ENCODE measurements at regions not wholly inside any gene's neighbourhood (a gene's known extent, or its start where the extent isn't known, plus 50 kb on each side); places are given as distances from the start of the nearest gene placed in this dataset.

DNA sequence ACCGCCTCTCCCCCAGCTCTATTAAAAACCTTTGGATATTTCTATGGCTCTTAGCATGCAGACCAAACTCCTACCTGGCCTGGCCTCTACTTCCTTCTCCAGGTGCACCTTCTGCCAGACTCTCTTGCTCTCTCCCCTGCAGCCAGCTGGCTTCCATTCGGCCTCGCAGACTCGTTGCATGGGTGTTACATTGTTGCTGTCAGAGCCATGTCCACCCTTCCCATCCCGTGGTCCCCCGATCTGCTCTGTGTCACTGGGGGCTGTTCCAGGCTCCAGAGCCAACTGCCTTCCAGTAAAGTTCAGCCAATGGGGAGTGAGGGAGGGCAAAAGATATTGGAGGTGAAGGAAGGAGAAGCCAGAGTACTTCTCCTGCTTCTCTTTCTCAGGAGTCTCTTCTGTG, 112.5 kb upstream of the LGALSL start:
- DNase-seq = no peak

DNA sequence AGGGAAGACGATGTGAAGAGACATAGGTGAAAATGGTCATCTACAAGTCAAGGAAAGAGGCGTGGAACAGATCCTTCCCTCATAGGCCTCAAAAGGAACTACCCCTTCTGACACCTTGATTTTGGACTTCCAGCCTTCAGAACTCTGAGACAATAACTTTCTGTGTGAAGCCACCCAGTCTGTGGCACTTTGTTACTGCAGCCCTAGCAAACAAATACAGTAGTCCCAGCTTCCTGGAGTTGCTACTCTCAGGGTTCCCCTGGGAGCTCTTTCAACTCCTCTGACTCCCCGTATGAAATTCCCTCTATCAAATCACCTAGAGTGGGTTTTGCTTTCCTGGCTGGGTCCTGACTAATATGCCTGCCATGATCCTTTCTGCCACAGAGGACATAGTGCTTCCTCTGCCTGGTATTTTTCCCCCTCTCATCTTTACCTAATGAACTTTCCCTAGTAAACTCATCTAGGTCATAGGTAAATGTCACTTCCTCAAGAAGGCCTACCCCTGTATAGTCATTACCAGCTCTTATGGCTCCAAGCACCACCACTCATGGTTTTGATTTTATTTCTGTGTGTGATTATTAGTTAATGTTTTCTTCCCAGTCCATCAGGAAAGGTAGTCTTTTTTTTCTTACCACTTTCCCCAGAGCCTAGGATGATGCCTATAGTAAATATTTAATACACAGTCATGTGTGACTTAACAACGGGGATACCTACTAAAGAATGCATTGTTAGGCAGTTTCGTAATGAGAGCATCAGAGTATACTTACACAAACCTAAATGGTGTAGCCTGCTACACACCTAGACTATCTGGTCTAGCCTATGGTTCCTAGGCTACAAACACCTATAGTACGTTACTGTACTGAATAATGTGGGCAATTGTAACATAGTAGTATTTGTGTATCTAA, 111.5 kb upstream of the LGALSL start:
- no peak for DNase-seq

DNA sequence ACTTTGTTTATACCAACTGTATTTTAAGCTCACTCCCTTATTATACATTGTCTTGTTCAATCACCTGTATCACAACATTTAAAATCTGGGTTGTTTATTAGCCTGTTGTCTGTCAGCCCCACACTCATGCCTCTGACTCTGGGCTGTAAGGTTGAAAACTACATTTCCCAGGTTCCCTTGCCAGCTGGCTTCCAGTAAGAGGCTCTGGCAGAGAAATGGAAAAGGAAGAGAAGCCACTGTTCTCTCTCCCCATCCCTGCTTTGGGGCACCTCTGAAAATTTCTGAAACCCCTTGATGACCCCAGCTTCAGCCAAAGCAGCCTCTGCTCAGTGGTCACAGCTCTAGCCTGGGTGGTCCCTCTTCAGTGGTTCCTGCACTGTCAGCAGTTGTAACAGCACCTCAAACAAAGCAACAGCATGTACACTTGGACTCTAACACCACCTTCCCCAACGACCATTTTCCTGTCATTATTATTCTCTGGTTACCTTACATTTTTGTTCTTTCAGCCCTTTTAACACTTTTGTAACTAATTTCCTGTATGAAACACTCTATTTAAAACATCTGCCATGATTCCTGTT, 108.9 kb upstream of the LGALSL start:
- no peak for DNase-seq

DNA sequence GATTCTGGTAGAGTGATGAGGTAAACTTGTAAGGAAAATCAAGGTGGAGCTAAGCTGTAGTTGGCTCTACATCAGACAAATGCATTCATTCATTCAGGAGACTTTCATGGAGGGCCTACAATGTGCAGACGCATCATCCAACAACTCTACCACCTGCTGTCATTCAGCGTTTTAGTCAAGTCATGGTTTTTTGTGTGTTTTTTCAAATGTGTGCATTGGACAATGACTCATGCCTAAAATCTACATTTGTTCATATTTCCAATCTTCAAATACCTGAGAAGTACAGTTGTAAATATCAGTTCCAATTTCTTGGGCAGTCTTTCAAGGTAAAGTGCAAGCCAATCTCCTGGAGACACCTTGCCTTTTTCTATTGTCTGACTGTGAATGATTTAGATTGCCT, 108.0 kb upstream of the LGALSL start:
- DNase-seq = no peak

DNA sequence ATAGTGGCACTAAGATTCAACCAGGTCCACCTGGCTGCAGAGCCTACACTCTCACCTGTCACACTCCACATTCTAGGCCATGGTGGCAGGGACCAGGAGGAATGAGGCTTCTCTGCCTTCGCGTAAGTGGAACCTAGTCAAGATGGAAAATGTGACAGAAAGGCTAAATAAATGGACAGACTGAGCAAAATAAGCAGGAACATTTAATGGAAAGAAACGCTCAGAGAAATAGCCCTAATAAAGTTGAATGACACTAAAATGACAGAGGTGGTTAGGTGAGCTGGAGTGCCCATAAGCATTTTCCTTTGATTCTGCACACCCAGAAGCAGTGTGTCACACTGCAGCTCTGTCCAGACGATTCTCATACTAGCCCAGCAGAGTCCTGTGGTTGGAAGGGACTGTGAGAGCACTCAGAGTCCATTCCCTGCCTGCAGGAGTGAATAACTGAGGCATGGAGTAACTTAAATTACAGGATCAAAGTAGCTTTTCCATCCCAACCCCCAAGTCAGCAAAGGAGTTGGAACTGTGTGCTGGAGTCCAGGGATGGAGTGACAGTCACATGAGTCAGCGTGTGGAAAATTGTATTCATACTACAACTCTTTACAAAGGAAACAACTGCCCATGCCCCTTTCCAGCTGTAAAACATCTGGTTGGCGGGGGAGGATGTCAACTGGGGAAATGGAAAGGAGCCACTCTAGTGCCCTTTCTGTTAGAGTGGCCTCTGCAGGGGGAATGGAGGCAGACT, 105.4 kb upstream of the LGALSL start:
- no peak for DNase-seq

DNA sequence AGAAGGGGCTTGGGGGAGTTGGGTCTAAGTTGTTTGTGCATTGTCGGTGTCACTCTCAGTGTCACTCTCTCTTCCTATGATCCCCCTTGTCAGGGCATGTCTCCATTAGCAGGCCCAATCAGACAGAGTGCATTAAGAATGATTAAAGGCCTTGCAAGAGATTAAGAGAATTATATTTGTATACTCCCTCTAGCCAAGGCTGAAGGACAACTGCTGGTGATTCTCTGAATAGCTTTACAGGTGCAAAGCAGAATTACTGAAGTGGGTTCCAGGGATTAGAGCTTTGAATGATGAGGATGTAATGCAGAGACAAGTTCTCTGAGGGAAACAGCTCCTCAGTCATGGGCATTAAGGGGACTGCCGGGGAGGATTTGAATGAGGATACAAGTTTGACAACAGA, 104.8 kb upstream of the LGALSL start:
- no peak for DNase-seq

DNA sequence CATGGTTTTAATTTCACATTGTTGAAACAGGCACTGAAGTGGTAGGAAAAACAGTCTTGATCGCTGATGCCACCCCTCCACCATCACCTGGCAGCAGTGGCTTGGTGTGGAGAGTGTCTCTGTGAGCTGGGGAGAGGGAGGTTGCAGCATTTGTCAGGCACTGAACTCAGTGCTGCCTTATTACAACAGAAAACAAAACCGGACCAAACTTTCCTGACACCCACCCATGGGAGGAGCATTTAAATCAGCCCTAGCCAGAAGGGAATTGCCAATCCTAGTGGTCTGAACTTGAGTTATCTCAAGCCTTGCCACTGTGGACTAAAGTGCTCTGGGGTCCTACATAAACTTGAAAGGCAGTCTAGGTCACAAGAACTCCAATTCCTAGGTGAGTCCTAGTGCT, 103.0 kb upstream of the LGALSL start:
- no peak for DNase-seq

DNA sequence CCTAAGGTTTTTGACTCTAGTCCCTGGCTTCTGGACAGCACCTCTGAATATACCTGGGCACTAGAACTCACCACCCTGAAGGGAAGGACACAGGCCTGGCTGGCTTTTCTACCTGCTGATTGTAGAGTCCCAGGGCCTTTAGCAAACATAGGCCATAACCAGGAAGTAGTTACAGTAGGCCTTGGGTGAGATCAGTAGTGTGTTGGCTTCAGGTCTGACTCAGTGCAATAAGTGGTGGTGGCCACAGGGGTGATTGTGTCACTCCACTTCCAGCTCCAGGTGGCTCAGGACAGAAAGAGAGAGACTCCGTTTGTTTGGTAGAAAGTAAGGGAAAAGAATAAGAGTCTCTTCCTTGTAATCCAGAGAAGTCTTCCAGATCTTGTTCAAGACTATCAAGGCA, 101.7 kb upstream of the LGALSL start:
- no peak for DNase-seq

DNA sequence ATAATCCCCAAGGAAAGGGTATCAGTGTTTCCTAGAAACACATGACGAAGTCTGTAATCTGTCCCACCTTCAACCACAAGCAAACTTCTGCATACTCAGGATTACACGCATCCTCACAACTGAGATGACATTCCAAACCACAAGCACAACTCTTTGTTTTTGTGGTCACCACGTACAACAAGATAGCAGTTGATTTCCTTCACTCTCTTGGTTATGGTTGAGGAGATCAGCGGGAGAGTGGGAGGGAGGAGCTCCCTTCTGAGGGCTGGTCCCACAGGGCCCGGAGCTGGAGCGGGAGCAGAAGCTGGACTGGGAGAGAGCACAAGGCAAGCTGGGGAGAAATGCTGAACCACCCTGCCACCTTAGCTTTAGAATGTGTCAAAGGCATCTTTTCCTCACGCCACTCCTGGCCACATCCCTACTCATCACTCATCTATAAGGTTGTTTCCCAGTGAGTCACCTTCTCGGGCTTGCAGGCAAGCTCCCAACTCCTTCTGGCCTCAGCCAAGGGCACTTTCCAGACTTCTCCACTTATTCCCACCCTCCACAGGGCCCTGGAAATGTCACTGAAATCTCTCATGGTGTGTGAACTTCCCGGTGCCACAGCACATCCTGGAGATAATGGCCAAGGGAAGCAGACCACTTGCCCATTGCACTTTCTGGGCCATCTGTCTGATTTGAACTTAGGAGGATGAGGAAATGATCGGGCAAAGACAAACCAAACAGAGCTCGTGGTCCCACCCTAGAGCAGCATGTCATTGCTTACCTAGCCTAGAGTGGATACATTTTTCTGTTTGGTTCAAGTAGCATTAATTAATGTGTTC, 98.9 kb upstream of the LGALSL start:
- no peak for DNase-seq

DNA sequence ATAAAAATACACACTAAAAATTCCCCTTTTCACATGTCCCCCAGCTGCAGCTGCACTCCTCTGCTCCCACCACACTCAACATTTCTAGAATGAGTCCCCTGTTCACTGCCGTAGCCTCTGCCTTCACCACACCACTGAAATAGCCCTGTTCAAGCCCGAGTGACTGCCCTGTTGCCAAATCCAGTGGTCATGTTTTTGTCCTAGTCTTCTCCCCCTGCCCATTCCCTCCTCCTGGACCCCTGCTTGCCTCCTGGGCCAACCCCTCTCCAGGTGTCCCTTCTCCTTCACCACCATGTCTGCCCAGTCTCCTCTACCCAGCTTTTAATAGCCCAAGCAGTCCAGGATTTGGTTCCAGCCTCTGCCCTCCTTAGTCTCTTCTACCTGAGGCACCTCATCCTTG, 97.1 kb upstream of the LGALSL start:
- DNase-seq = no peak

DNA sequence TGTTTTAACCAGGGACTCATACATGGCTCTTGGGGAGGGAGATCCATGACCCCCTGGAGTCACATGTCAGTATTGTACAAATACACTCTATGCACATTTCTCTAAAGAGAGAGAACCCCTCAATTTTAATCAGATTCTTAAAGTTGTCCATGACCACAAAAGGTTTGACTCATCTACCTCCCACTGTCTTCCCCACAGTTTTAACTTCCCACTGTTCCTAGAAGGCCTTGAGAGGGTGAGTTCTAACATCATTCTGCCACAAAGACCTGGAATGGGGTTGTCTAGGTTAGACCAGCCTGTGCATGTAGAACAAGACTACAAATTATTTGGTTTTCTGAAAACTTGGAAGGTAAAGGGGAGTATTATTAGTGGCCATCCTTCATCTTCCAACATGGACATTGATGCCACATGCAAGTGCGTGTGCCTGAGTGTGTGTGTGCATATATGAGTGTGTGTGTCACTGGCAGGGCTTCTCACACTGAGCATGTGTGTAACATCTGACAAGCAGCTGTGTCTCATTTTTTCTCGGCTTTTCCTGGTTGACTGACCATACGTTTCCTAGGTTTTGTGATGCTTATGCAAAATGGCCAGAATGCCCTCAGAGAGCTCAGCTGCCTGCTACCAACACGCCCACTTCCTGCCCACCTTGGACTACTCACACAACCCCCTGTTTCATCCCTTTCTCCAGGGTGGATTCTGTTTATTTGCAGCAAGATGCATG, 94.6 kb upstream of the LGALSL start:
- no peak for DNase-seq

DNA sequence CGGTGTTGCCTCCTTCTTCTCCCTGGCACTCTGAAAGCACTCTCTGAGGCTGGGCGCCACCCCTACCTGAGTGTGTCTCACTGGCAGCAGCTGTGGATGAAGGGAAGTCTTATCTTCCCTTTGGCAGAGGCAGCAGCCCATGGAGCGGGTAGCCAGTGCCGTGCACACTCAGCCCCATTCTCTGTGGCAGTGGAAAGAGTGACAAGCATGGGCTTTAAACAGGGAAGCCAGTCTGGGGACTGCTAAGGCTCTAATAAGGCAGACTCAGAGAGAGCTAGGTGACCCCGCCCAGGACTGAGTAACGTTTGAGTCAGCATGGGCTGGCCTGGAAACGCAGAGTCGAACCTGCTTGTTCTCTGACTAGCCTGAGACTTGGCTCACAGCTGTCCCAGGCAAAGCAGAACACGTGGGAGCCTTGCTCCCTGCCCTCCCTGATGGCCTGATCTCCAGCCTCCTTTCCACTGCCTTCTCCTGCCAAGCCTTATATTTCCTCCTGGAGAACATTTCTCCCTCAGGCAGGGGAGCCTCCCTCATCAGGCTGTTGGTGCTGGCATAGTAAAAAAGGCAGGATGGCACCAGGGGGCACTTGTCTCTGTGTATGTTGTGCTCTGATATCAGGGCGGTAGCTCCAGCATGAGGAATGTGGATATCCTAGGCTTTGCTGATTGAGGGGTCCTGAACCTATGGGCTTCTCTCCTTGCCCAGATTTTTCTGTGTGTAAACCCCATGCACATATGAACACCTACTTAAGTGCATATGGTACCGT, 93.9 kb upstream of the LGALSL start:
- DNase-seq = no peak

DNA sequence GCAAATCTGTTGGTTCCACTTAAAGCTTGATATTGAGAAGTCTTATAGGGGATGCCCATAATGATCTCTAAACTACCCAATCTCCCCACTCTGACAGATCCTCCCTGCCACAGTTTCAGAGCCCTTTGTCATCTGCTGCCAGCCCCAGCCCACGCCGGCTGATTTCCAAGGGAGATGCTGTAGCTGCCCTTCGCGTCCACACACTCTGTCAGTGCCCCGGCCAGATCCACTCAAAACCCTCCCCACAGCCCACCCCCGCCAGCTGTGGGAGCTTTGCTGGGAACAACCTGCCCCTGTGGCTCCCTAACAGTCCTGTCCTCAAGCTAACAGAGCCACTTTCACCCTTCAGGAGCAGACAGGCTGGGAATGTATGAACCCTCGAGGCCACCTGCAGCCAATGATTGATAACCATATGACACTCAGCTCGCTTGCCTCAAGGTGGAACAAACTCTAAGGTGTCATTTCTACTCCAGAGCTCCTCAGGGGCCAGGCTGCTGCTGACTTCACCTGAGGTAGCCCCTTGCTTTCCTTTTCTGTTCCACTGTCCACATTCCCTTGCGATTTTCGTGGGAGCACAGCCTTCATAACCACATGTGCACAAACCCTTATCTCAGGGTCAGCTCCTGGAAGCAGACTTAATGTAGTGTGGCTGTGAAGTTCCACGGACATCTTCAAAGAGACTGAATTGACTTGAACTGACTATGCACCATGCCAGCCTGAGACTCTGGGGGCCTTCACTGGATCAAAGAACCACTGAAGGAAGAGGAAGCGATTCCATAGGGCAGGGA, 92.6 kb upstream of the LGALSL start:
- no peak for DNase-seq

DNA sequence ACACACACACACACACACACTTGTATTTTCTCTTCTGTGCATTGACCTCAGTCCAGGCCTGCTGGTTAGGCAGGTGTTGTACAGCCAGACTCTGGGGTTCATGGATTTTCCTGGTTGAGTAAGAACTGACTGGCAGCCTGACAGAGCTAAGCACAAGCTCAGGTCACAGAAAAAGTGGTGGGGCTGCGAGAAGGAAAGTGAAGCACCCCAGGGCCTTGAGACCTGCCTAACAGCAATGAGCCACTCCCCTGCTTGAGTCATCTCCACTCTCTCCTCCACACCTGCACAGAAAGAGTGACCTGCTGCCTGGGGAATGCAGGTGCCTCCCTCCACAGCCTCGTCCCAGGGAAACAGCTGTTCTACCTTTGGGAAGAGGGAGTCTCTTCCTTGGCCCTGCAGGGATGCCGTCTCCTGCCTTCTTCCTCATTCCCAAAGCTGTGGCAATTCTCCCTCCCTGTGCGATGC, 91.4 kb upstream of the LGALSL start:
- no peak for DNase-seq

DNA sequence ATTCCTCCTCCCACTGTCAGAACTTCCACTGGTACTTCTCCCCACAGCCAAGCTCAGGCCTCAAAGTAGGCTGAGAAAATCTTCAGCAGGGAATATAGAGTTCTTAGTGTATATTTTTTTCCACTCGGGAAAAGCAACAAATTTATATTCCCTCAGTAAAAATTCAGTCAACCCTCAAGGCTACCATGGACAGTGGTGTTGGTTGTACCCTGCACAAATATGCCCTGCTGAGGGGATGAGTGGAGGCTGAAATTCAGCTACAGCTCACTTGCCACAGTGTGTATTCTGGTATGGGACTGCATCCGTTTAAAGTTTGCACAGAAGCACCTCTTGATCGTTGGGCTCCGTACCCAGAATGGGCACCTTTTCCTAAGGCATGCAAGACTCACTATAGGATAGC, 90.8 kb upstream of the LGALSL start:
- DNase-seq = no peak

DNA sequence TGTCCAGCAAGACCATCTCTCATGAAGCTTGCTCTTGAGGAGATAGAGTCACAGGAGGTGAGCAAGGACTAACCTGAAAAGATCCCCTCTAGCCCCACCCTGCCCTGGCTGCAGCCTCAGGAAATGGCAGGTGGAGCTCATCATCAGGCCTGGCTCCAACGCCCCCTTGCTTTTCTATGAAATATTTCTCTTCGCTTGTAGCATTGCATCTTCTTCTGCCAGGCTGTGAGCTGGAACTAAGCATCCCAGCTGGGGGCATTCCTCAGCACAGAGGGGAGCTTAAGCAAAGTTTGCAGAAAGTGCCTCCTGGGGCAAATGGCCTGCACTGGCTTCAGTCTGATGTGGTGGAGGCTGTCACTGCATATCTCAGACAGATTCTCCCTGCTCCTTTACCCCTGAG, 90.1 kb upstream of the LGALSL start:
- DNase-seq = no peak

DNA sequence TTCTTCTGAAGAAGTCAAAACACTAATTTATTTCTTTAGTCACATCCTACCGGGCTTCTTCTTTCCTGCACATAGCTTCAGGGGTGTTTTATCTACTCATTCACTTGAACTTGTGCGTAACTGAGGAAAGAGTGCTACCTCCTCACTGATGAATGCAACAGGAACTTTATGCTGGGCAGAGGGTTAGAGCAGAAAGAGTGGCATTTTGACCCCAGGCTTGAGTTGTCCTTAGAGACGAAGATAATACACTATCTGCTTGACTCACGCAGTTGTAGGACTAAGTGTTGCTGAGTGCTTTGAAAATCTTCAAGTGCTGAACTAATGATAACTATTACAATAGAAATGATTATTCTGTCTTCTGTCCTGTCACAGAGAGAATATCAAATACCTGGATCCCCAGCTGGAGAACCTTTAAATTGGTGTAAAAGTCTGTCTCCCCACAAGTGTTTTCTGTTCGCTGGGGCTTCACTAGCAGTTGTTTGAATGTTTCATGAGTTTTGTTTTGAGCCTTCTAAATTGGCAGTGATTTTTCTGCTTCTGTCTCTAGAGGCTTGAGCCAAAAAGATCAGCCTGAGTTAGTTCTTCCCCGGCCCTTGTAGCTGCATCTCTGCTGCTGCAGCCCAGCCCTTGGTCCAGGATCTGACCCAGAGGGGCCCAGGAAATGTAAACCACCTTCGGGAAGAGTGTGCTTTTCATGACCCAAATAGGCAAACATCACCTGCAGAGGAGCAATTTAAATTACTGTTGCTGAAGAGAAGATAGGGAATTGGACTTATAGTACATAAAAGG, 86.3 kb upstream of the LGALSL start:
- no peak for DNase-seq

DNA sequence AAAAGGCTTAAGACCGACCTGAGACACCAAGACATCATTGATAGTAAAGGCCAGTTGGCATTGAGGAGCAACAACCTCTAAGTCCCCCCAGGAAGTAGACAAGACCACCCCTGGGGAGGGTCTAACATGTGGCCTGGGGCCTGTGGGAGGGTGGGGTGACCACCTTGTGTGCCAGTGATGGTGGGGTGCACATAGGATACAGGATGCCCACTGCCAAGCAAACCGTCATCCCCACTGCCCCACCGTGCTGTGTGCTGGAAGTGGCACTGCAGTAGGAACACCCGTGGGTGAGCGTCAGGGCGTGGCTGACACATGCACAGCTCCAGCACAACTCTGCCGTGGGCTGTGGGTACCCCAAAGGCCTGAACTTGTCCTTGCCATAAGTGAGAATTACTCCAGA, 84.3 kb upstream of the LGALSL start:
- DNase-seq = no peak

DNA sequence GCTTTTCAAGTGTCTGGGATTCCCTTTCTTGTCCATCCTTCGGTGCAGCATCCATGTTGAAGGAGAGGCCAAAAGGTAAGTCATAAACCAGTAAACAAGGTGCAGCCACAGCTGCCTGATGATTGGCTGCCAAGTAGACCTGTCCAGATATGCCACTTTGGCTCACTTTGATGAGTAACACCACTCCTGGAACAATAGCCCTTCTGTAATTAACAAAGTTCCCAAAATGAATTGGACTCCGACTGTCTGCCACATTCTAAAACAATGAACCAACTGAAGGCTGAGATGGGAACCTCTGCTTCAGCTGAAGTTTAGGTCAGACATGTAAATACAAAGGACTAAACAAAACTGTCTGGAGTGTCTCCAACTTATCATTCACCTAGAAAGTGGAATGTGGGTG, 82.2 kb upstream of the LGALSL start:
- no peak for DNase-seq

DNA sequence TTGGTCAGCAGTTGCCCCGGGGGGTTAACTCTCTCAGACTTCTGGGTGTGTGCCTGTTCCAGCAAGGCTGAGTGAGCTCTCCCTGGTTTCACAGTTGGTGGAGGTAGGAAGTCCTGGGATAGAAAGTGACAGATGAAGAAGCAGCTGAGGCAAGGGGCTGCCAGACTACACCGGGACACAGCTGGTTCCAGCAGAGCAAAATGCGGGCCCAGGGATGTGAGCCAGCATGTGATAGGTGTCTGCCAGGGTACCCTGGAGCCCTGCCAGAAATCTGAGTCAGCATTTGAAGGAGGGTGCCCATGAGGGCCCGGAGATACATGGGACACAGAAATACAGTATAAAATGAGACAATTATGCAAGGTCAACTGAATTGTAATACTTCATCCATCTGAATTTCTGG, 79.3 kb upstream of the LGALSL start:
- DNase-seq = no peak
